ENCODE measurements at regions not wholly inside any gene's neighbourhood (a gene's known extent, or its start where the extent isn't known, plus 50 kb on each side); places are given as distances from the start of the nearest gene placed in this dataset.

DNA sequence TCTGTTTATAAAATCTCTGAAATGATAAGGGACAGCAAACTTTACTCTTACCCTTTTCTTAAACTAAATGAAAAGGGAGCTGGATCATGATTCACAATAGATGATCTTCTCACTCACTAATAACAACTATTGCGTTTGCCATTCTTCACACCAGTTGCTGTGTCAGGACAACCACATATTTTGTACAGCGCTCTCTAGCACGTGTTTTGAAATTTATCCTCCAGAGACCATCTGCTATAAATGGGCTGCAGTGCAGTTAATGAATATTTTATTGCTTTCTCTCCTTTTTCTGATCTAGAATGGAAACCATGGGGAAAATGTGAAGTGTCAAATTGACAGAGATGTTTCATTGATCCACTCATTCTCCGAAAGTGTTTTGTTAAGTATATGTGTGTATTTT, 258.4 kb upstream of the CCNH start:
- no peak for TF ChIP-seq POLR2A (IDR thresholded peaks at IDR 0.05; ENCODE audit: low read length)
- no peak for TF ChIP-seq GATA1 (IDR thresholded peaks at IDR 0.05; ENCODE audit: low read depth, low read length)

Measured in erythroblast (primary cell).